Keratinocyte (primary cell): ENCODE measurements at regions not wholly inside any gene's neighbourhood (a gene's known extent, or its start where the extent isn't known, plus 50 kb on each side); places are given as distances from the start of the nearest gene placed in this dataset.

ENCODE experiments used
- DNase-seq: peaks from one replicate; pipeline ENCODE4 v3.0.0-alpha.2; 2011; ENCODE audit warnings: low read depth, missing footprints, low spot score
- FAIRE-seq: peaks from 2 replicates; lab custom pipeline; 2011; peaks lifted over from hg19 to GRCh38; lab: Jason Lieb, UNC
- H2AFZ ChIP-seq: 2 replicates; pipeline ENCODE4 v1.6.0; 2012; ENCODE audit warnings: low read length, control low read depth, inconsistent platforms; ENCODE audit not compliant: control insufficient read depth
- H3K27ac ChIP-seq: 2 replicates; pipeline ENCODE4 v1.5.1; 2011; ENCODE audit warnings: low read length; ENCODE audit not compliant: control insufficient read depth, insufficient read depth
- H3K27me3 ChIP-seq: 3 replicates; pipeline ENCODE4 v1.6.0; 2011; ENCODE audit warnings: low read length; ENCODE audit not compliant: control insufficient read depth, insufficient read depth; ENCODE audit errors: extremely low read depth
- H3K36me3 ChIP-seq, 2 experiments: 2 replicates in 1 of 2; 3 replicates in 1 of 2; pipeline ENCODE4 v1.5.1; 2011; ENCODE audit warnings: low read length in 2 of 2, mild to moderate bottlenecking in 1 of 2; ENCODE audit not compliant: control insufficient read depth in 2 of 2, insufficient read depth in 2 of 2; ENCODE audit errors: extremely low read depth in 1 of 2
- H3K4me1 ChIP-seq: 3 replicates; pipeline ENCODE4 v1.5.1; 2011; ENCODE audit warnings: low read length; ENCODE audit not compliant: control insufficient read depth, insufficient read depth; ENCODE audit errors: extremely low read depth
- H3K4me2 ChIP-seq: 3 replicates; pipeline ENCODE4 v1.6.0; 2011; ENCODE audit warnings: low read depth, low read length; ENCODE audit not compliant: control insufficient read depth, insufficient read depth; ENCODE audit errors: extremely low read depth
- H3K4me3 ChIP-seq, 3 experiments: fragments of 200-600 bp in 1 of 3; sonication (generic) in 1 of 3; 2 replicates in 2 of 3; 3 replicates in 1 of 3; pipeline ENCODE4 v1.5.1; 2011 to 2016; ENCODE audit warnings: low read length in 3 of 3, mild to moderate bottlenecking in 3 of 3, control low read depth in 2 of 3, inconsistent platforms in 1 of 3, low read depth in 1 of 3, mixed read lengths in 1 of 3, mixed run types in 1 of 3, moderate library complexity in 1 of 3; ENCODE audit not compliant: control insufficient read depth in 2 of 3, insufficient read depth in 2 of 3; ENCODE audit errors: extremely low read depth in 1 of 3
- H3K79me2 ChIP-seq: 2 replicates; pipeline ENCODE4 v1.6.0; 2012; ENCODE audit warnings: low read length; ENCODE audit not compliant: control insufficient read depth, insufficient read depth
- H3K9ac ChIP-seq: 3 replicates; pipeline ENCODE4 v1.6.0; 2011; ENCODE audit warnings: low read length; ENCODE audit not compliant: control insufficient read depth, insufficient read depth; ENCODE audit errors: extremely low read depth
- H3K9me1 ChIP-seq: 3 replicates; pipeline ENCODE4 v1.6.0; 2011; ENCODE audit warnings: low read length; ENCODE audit not compliant: control insufficient read depth, insufficient read depth; ENCODE audit errors: extremely low read depth
- H3K9me3 ChIP-seq: 2 replicates; pipeline ENCODE4 v1.5.1; 2012; ENCODE audit warnings: low read depth, low read length; ENCODE audit not compliant: control insufficient read depth
- H4K20me1 ChIP-seq: 3 replicates; pipeline ENCODE4 v1.6.0; 2011; ENCODE audit warnings: low read length; ENCODE audit not compliant: control insufficient read depth, insufficient read depth; ENCODE audit errors: extremely low read depth
- CTCF ChIP-seq, 3 experiments: IDR thresholded peaks in 1 of 3; conservative IDR thresholded peaks in 1 of 3; optimal IDR thresholded peaks in 1 of 3; 2 replicates in 2 of 3; 3 replicates in 1 of 3; pipeline versions ENCODE3 to v1.5.1; 2011; ENCODE audit warnings: low read length in 3 of 3, mild to moderate bottlenecking in 3 of 3, moderate library complexity in 2 of 3, control low read depth in 1 of 3, inconsistent platforms in 1 of 3; ENCODE audit not compliant: insufficient read depth in 2 of 3; ENCODE audit errors: extremely low read depth in 1 of 3
- EZH2 ChIP-seq: IDR thresholded peaks from one replicate; pipeline ENCODE4 v1.6.1; 2012; ENCODE audit warnings: inconsistent platforms, mild to moderate bottlenecking, low read length, moderate library complexity
- dilution Hi-C: fragments of 300-500 bp; cut with MboI; formaldehyde crosslinking; loops from one replicate; pipeline ENCODE4 v1.7.0; 2020; ENCODE audit warnings: low sequenced_read_pairs; ENCODE audit not compliant: extremely low pct_ligation_motif_present

- Histone ChIP-seq H3K9me3 (no peaks in the 10 kb centered on the region), H3K4me2 (no peak overlapping the region), H3K36me3 (no peaks in the 10 kb centered on the region), H3K9ac (no peak overlapping the region), H3K9me1 (no peaks in the 10 kb centered on the region), H3K4me3 (no peak overlapping the region), H3K79me2 (no peaks in the 10 kb centered on the region), H3K27ac (no peak overlapping the region), H3K27me3 (no peaks in the 10 kb centered on the region), H3K4me1 (no peaks in the 10 kb centered on the region), H4K20me1 (no peaks in the 10 kb centered on the region), H2AFZ (no peak overlapping the region)
- FAIRE-seq (no peak), DNase-seq (no peak)
- TF ChIP-seq CTCF (optimal IDR thresholded peaks at IDR 0.05 in 1 of 3, IDR thresholded peaks at IDR 0.05 in 1 of 3, conservative IDR thresholded peaks at IDR 0.05 in 1 of 3; ENCODE audit: extremely low read depth in 1 of 3, insufficient read depth in 2 of 3, low read length in 3 of 3) (no peak), EZH2 (no peak)
- dilution Hi-C loops, result no loop called here
These were observed 91.8 kb upstream of the ENPP6 start for GRCh38 chr4:184309241-184310170.

- no peak overlapping the region for H2AFZ ChIP-seq
- no peak overlapping the region for H3K4me2 ChIP-seq
- H3K9ac ChIP-seq, result no peak overlapping the region
- H3K9me1 ChIP-seq, result no peaks in the 10 kb centered on the region
- H3K36me3 ChIP-seq, result no peaks in the 10 kb centered on the region
- H3K4me1 ChIP-seq, result no peaks in the 10 kb centered on the region
- dilution Hi-C loops, result no loop called here
- DNase-seq, result no peak
- H4K20me1 ChIP-seq, result no peaks in the 10 kb centered on the region
- H3K27me3 ChIP-seq, result no peaks in the 10 kb centered on the region
- no peak for TF ChIP-seq CTCF (optimal IDR thresholded peaks at IDR 0.05 in 1 of 3, IDR thresholded peaks at IDR 0.05 in 1 of 3, conservative IDR thresholded peaks at IDR 0.05 in 1 of 3; ENCODE audit: extremely low read depth in 1 of 3, insufficient read depth in 2 of 3, low read length in 3 of 3)
- TF ChIP-seq EZH2, result no peak
- H3K4me3 ChIP-seq, result no peak overlapping the region
- no peaks in the 10 kb centered on the region for H3K9me3 ChIP-seq
- H3K79me2 ChIP-seq, result no peaks in the 10 kb centered on the region
- no peak overlapping the region for H3K27ac ChIP-seq
- peak; percentile 9 for FAIRE-seq
These were observed 89.3 kb upstream of the ENPP6 start for GRCh38 chr4:184306949-184307348.
